Muscle of leg (tissue), 3 donors: ENCODE measurements at regions not wholly inside any gene's neighbourhood (a gene's known extent, or its start where the extent isn't known, plus 50 kb on each side); places are given as distances from the start of the nearest gene placed in this dataset.
A peak's percentile ranks its signal among the peaks of the same experiment; 100 is the strongest.

ENCODE experiments used
- DNase-seq: peaks from one replicate; pipeline ENCODE4 v3.0.0; 2013
- H3K27ac ChIP-seq: one replicate; pipeline ENCODE4 v1.5.1; 2013; ENCODE audit warnings: mild to moderate bottlenecking, low read length, control low read depth
- H3K27me3 ChIP-seq: one replicate; pipeline ENCODE4 v1.6.1; 2013; ENCODE audit warnings: low read length; ENCODE audit not compliant: control insufficient read depth, insufficient read depth
- H3K36me3 ChIP-seq: one replicate; pipeline ENCODE4 v1.6.1; 2013; ENCODE audit warnings: low read length; ENCODE audit not compliant: control insufficient read depth, insufficient read depth
- H3K4me1 ChIP-seq: one replicate; pipeline ENCODE4 v1.6.1; 2013; ENCODE audit warnings: low read length; ENCODE audit not compliant: control insufficient read depth, insufficient read depth
- H3K4me3 ChIP-seq: one replicate; pipeline ENCODE4 v1.5.1; 2013; ENCODE audit warnings: low read length, control low read depth
- H3K9me3 ChIP-seq: replicated peaks from 2 replicates; pipeline ENCODE4 v1.6.1; 2013; ENCODE audit warnings: low read depth, low read length; ENCODE audit not compliant: control insufficient read depth
- WGBS: methylation state at CpG from one replicate; pipeline ENCODE4 v1.1.5; 2013; ENCODE audit warnings: missing lambda C conversion rate; ENCODE audit not compliant: insufficient coverage; 5-methylcytosine and 5-hydroxymethylcytosine counted together

- DNase-seq, result no peak
- H3K4me1 ChIP-seq, result no peaks in the 10 kb centered on the region
- no CpG with 5 or more reads among the region's 1 CpG for WGBS
Measured at GRCh38 chr4:42824278-42824977, 68.1 kb upstream of the GRXCR1 start.

GRCh38 chr4:42821230-42821629 lies 71.3 kb upstream of the GRXCR1 start:
- Histone ChIP-seq H3K27me3 (no peaks in the 10 kb centered on the region), H3K36me3 (no peaks in the 10 kb centered on the region)

More at GRCh38 chr4:42824278-42824977, 68.1 kb upstream of the GRXCR1 start:
- Histone ChIP-seq H3K36me3 (no peaks in the 10 kb centered on the region), H3K9me3 (no peaks in the 10 kb centered on the region), H3K27ac (no peak overlapping the region), H3K27me3 (no peaks in the 10 kb centered on the region), H3K4me3 (no peak overlapping the region)

GRCh38 chr4:42819863-42820514 lies 72.5 kb upstream of the GRXCR1 start:
- H3K36me3 ChIP-seq, result no peaks in the 10 kb centered on the region
- H3K27me3 ChIP-seq, result no peaks in the 10 kb centered on the region
- H3K9me3 ChIP-seq, result no peaks in the 10 kb centered on the region
- no peak for DNase-seq
- no peak overlapping the region for H3K27ac ChIP-seq
- H3K4me3 ChIP-seq, result no peak overlapping the region
- 30% methylated on average over 1 of the region's 2 CpGs for WGBS
- no peaks in the 10 kb centered on the region for H3K4me1 ChIP-seq

More at GRCh38 chr4:42821230-42821629, 71.3 kb upstream of the GRXCR1 start:
- Histone ChIP-seq H3K4me1 (no peaks in the 10 kb centered on the region), H3K27ac (no peak overlapping the region), H3K9me3 (no peaks in the 10 kb centered on the region), H3K4me3 (no peak overlapping the region)
- DNase-seq, result no peak

- Histone ChIP-seq H3K9me3 (no peaks in the 10 kb centered on the region), H3K27me3 (no peaks in the 10 kb centered on the region), H3K4me3 (no peak overlapping the region), H3K27ac (no peak overlapping the region), H3K4me1 (no peaks in the 10 kb centered on the region), H3K36me3 (no peaks in the 10 kb centered on the region)
- DNase-seq, result no peak
Measured at GRCh38 chr4:42817913-42818312, 74.6 kb upstream of the GRXCR1 start.

GRCh38 chr4:42816880-42817400 lies 75.6 kb upstream of the GRXCR1 start:
- Histone ChIP-seq H3K9me3 (no peaks in the 10 kb centered on the region), H3K27me3 (no peaks in the 10 kb centered on the region), H3K4me3 (no peak overlapping the region), H3K4me1 (no peaks in the 10 kb centered on the region), H3K27ac (no peak overlapping the region), H3K36me3 (no peaks in the 10 kb centered on the region)
- no peak for DNase-seq
- WGBS, result 76% methylated on average over 4 of the region's 8 CpGs

- no peak overlapping the region for H3K27ac ChIP-seq
- no peaks in the 10 kb centered on the region for H3K9me3 ChIP-seq
- 69% methylated on average over 5 of the region's 9 CpGs for whole genome bisulfite sequencing
- H3K36me3 ChIP-seq, result no peaks in the 10 kb centered on the region
- no peaks in the 10 kb centered on the region for H3K4me1 ChIP-seq
- H3K4me3 ChIP-seq, result no peak overlapping the region
- no peaks in the 10 kb centered on the region for H3K27me3 ChIP-seq
- DNase-seq, result peak; percentile 57
Measured at GRCh38 chr4:42816189-42816879, 76.2 kb upstream of the GRXCR1 start.

- Histone ChIP-seq H3K9me3 (peaks cover 3% of the 10 kb centered on the region), H3K27ac (no peak overlapping the region), H3K4me1 (no peaks in the 10 kb centered on the region), H3K36me3 (no peaks in the 10 kb centered on the region), H3K4me3 (no peak overlapping the region), H3K27me3 (no peaks in the 10 kb centered on the region)
- WGBS, result 92% methylated on average over 7 of the region's 7 CpGs
- DNase-seq, result no peak
Measured at GRCh38 chr4:42809419-42810084, 83.0 kb upstream of the GRXCR1 start.

- 100% methylated on average over 1 of the region's 3 CpGs for WGBS
- no peaks in the 10 kb centered on the region for H3K27me3 ChIP-seq
- H3K36me3 ChIP-seq, result no peaks in the 10 kb centered on the region
- H3K27ac ChIP-seq, result no peak overlapping the region
- no peak overlapping the region for H3K4me3 ChIP-seq
- H3K9me3 ChIP-seq, result peaks cover 12% of the 10 kb centered on the region
- no peak for DNase-seq
- H3K4me1 ChIP-seq, result no peaks in the 10 kb centered on the region
Measured at GRCh38 chr4:42806303-42806835, 86.1 kb upstream of the GRXCR1 start.

- WGBS, result no CpG with 5 or more reads among the region's 1 CpG
- H3K27me3 ChIP-seq, result no peaks in the 10 kb centered on the region
- H3K27ac ChIP-seq, result no peak overlapping the region
- H3K36me3 ChIP-seq, result no peaks in the 10 kb centered on the region
- H3K9me3 ChIP-seq, result no peaks in the 10 kb centered on the region
- no peak overlapping the region for H3K4me3 ChIP-seq
- no peaks in the 10 kb centered on the region for H3K4me1 ChIP-seq
- no peak for DNase-seq
Measured at GRCh38 chr4:42789041-42789567, 103.4 kb upstream of the GRXCR1 start.
